NCI-H2107 treated with DMSO at 0.1 percent for 48 hours (cell line): ENCODE measurements at regions not wholly inside any gene's neighbourhood (a gene's known extent, or its start where the extent isn't known, plus 50 kb on each side); places are given as distances from the start of the nearest gene placed in this dataset.
"Not testable (repeated sequence)": the region's sequence is repeated elsewhere in the genome, so short reads cannot be mapped to it uniquely, and the experiment has no call there.

Experiments used
- DNase-seq: peaks from one replicate; lab custom pipeline; 2025; ENCODE audit not compliant: unreplicated experiment; lab: John Stamatoyannopoulos, UW

GRCh38 chr7:131938788-131939187, 382.4 kb upstream of the PODXL start:
- not testable (repeated sequence) for DNase-seq

DNA sequence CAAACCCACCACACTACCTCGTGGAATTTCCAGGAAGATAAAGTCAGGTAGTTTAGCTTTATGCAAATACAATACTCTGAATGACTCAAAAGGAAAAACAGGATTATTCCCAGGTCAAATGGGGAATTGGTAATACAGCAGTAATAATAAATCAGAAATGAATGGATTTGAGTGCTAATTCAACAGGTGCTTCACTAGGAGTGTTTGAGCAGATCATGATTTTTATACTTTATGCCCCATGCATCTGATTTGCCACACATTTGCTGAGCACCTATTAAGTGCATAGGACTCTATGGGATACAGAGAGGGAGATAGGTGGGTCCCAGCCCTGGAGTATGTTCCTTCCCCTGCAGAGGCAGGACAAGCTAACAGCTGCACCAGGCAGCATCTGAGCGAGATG, 381.4 kb upstream of the PODXL start:
- no peak for DNase-seq

DNA sequence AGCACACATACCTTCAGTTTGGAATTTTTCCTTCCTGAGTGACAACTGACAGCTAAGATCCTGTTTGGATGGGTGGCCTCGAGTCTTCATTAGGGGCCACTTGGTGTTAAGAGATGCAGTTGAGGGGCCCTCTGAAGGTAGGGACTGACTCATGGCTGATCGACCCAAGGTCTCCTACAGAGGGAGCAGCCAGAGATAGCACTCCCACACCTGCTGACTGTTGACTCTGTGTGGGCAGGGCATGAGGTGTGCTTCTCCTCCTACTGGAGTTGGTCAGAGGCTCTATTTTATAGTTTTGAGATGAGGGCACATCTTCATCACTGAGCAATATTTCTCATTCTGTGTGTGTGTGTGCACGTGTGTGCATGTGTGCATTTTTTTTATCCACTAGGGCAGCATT, 378.8 kb upstream of the PODXL start:
- no peak for DNase-seq

- DNase-seq = no peak
These were observed 378.0 kb upstream of the PODXL start for GRCh38 chr7:131934452-131934851.

GRCh38 chr7:131933751-131934289, 377.4 kb upstream of the PODXL start:
- no peak for DNase-seq

DNA sequence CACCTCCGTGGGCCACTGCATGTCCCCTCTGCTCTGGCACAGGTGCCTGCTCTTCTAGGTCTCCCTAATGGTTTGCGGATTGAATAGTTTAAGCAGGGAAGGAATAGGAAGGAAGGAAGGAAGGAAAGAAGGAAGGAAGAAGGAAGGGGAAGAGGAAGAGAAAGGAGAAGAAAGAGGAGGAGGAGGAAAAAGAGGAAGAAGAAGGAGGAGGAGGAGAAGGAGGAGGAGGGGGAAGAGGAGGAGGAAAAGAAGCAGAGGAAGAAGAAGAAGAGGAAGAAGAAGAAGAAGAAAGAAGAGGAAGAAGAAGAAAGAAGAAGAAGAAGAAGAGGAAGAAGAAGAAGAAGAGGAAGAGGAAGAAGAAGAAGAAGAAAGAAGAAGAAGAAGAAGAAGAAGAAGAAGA, 376.8 kb upstream of the PODXL start:
- DNase-seq = not testable (repeated sequence)

DNA sequence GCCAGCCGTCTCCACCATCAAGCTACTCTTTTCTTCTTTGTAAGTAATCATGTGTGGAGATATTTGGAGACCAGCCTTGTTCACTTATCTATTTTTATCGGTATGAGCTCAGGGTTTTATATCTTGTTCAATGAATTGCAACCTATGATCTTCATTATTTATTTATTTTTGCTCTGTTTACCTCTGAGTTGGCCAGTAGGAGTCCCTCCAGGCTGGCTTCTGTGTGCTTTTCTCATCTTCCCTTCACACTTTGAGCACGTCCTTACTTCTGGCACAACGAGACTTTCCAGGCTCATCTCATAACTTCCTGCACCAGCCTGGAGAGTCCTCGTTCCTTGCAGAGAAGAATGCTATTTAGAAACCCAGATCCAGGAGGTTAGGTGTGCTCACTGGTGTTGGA, 375.8 kb upstream of the PODXL start:
- no peak for DNase-seq

DNA sequence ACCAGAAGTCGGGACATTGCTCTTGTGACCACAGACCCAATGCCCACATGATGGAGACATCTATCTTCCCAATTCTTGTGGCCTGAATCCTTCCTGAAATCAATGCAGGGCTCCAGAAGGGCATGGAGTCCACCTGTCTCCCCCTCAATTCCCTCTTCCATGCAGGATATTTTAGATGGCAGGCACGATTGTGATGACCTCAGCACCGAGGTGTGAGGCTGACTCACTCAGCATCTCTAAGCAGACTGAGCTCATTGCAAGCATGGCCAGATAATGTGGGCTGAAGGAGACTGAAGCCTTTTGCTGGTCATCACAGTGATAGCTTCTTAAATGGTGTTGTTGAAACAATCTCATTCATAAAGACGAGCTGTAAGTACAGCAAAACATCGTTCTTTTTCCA, 374.9 kb upstream of the PODXL start:
- no peak for DNase-seq

DNA sequence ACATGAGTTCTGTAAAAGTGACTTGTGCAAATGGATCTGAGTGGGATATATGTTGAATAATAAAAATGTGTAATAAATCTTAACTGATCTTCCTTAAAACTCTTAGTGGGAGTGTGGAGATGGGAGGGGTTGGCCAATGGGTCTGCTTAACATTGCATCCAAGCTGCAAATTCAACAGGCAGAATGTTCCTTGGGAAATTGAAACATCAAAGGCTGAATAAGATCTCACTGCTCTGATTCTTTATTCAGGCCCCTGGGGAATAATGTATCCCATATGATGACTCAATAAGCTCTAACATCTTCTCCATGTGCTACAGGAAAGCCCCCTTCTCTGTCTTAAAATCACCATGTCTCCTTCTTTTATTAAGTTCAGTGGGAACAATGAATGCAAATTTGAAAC, 373.2 kb upstream of the PODXL start:
- DNase-seq = no peak

DNA sequence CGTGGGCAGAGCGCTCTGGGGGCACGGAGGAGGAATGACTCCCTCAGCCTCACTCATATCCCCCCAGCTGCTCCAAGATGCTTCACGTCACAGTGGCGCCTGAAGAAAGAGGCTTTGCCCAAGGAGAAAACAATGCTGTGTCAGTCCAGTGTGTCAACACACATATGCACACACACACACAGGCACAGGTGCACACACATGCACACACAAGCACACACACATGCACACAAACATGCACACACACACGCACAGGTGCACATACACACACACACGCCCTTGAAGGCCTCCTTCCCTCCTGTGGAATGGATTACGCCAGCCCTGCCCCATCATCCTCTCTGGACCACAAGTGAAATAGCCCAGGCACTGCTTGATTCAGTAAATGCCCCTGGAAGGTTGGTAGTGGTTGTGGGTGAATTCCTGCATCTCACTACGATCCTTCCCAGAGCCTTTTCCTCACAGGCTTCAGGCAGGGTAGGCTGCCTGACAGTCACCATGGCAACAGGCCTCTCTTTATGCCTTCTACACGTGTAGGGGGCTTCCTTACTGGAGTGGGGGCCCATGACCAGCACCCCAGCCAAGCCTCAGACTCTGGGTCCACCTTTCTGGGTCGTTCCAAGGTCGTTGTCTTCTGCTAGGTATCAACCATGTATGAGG, 371.5 kb upstream of the PODXL start:
- DNase-seq = no peak

DNA sequence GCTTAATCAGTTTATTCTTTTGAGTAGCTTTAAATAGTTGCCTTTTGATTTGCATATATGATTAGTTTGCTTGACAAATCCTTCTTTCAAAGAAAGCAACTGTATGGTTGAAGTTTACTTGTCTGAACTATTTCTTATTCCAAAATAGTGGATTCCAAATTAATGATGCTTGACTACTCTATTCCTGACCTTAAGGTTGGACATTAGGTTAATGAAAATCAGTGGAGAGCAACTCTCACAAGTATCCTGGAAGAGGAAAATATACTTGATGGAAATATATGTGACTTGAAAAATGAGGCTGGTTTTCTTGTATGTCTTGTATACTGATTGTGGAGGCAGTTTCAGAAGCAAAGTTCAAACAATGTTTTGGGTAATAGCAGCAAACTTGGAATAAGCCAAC, 369.2 kb upstream of the PODXL start:
- no peak for DNase-seq

DNA sequence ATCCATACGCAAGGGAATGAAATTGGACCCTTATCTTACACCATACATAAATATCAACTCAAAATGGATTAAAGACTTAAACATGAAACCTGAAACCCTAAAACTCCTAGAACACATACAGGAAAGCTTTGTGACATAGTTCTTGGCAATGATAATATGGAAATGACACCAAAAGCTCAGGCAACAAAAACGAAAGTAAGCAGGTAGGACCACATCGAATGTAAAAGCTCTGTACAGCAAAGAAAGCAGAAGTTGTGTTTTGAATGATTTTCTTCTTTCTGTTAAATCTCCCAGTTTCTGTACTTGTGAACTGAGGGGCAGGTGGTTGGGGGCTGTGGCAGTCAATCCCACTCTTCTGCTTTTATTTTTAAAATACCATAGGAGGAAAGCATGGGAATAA, 368.4 kb upstream of the PODXL start:
- peak; percentile 4 for DNase-seq

GRCh38 chr7:131922948-131923347, 366.5 kb upstream of the PODXL start:
- DNase-seq = not testable (repeated sequence)

- DNase-seq = no peak
These were observed 364.6 kb upstream of the PODXL start for GRCh38 chr7:131921016-131921415.

GRCh38 chr7:131919920-131920709, 363.7 kb upstream of the PODXL start:
- no peak for DNase-seq

DNA sequence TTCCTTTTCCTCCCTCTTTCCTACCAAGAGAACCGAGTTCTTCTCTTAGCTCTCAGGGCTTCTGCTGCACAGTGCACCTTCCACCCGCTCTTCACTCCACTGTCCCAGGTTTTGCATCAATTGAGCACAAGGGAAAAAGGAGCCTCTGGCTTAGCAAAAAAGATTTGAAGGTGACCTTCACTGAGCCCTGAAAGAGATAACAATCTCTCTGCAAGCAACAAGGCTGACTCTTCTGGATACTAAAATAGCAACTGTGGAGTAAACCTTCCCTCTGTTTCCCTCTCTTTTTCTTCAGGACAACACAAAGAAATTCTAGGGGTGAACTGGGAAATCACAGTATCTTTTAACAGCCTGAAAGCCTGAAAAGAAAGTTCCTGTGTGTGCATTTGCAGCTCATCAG, 354.7 kb upstream of the PODXL start:
- DNase-seq = no peak

DNA sequence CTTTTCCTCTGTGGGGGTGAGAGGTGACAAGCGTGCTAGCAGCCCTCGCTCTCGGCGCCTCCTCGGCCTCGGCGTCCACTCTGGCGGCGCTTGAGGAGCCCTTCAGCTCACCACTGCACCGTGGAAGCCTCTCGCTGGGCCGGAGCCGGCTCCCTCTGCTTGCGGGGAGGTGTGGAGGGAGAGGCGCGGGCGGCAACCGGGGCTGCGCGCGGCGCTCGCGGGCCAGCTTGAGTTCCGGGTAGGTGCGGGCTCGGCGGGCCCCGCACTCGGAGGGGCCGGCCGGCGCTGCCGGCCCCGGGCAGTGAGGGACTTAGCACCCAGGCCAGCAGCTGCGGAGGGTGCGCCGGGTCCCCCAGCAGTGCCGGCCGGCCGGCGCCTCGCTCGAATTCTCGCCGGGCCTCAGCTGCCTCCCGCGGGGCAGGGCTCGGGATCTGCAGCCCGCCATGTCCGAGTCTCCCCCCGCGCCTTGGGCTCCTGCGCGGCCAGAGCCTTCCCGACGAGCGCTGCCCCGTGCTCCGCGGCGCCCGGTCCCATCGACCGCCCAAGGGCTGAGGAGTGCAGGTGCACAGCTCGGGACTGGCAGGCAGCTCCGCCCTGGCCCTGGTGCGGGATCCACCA, 352.8 kb upstream of the PODXL start:
- no peak for DNase-seq

GRCh38 chr7:131908714-131909113, 352.3 kb upstream of the PODXL start:
- no peak for DNase-seq

DNA sequence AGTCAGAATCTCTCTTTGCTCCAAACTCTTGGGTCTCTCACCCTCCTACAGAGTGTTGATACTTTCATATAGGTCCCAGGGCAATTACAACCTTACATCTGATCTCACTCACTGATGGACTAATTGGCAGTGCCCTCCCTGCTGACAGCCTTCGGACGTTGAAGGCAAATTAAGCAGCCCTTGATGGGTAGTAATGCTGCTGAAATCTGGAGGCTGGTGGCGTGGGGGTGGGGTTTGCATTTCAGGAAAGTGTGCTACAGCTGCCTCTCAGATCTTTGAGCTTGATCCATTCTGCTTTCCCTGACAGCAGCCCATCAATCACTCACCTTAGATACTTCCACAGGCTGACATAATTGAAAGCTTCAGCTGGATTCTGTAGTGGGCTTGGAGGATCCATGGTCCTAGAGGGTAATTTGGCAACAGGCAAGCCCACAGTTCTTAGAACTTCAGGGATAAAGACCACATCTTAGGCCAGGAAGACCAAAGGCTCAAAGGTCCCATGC, 349.1 kb upstream of the PODXL start:
- no peak for DNase-seq

GRCh38 chr7:131904760-131905327, 348.4 kb upstream of the PODXL start:
- no peak for DNase-seq

- DNase-seq = no peak
These were observed 346.9 kb upstream of the PODXL start for GRCh38 chr7:131903315-131903714.
